Effector memory CD4-positive, alpha-beta T cell (primary cell): ENCODE measurements at regions not wholly inside any gene's neighbourhood (a gene's known extent, or its start where the extent isn't known, plus 50 kb on each side); places are given as distances from the start of the nearest gene placed in this dataset.

Source experiments
- DNase-seq, 3 donors: peaks; one replicate each; pipeline ENCODE4 v3.0.0-alpha.2; 2020
- H3K27ac ChIP-seq: 2 replicates; pipeline ENCODE4 v1.7.0; 2013; ENCODE audit warnings: mild to moderate bottlenecking, low read length, moderate library complexity; ENCODE audit not compliant: insufficient read depth, poor library complexity, severe bottlenecking
- H3K27me3 ChIP-seq: replicated peaks from 2 replicates; pipeline ENCODE4 v1.7.0; 2013; ENCODE audit warnings: mild to moderate bottlenecking, low read length; ENCODE audit not compliant: insufficient read depth, control insufficient read depth, poor library complexity, severe bottlenecking
- H3K36me3 ChIP-seq: 2 replicates; pipeline ENCODE4 v1.7.0; 2013; ENCODE audit warnings: mild to moderate bottlenecking, low read length, moderate library complexity; ENCODE audit not compliant: control insufficient read depth, insufficient read depth
- H3K4me1 ChIP-seq: 2 replicates; pipeline ENCODE4 v1.7.0; 2013; ENCODE audit warnings: low read length, mild to moderate bottlenecking; ENCODE audit not compliant: control insufficient read depth, insufficient read depth, poor library complexity, severe bottlenecking
- H3K4me3 ChIP-seq: 2 replicates; pipeline ENCODE4 v1.7.0; 2013; ENCODE audit warnings: low read length, low read depth, mild to moderate bottlenecking; ENCODE audit not compliant: insufficient read depth, poor library complexity, severe bottlenecking
- H3K9me3 ChIP-seq: 2 replicates; pipeline ENCODE4 v1.7.0; 2013; ENCODE audit warnings: mild to moderate bottlenecking, low read length, moderate library complexity; ENCODE audit not compliant: control insufficient read depth

DNA sequence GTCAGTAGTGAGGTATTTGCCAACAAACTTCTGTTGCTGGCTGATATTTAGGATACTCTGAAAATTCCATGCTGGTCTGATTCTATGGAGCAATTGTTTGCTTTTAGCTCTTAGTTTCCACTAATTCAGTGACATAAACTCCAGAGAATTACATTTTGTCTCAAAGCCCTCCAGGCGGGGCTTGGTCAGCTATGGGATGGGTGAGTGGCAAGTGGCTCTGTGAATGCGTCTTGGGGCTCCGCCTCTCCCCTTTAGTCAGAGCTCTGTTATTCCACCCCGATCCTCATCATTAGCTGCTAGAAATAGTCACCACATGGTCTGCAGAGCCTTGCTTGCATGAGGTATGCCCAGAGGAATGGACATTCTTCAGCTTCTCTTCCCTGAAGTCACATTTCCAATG lies 540.6 kb downstream of the QKI start:
- no peaks in the 10 kb centered on the region for H3K27me3 ChIP-seq
- no peaks in the 10 kb centered on the region for H3K9me3 ChIP-seq
- H3K4me3 ChIP-seq, result no peak overlapping the region
- H3K36me3 ChIP-seq, result no peaks in the 10 kb centered on the region
- no peak overlapping the region for H3K27ac ChIP-seq
- H3K4me1 ChIP-seq, result peaks cover 5% of the 10 kb centered on the region
- DNase-seq, result no peak

DNA sequence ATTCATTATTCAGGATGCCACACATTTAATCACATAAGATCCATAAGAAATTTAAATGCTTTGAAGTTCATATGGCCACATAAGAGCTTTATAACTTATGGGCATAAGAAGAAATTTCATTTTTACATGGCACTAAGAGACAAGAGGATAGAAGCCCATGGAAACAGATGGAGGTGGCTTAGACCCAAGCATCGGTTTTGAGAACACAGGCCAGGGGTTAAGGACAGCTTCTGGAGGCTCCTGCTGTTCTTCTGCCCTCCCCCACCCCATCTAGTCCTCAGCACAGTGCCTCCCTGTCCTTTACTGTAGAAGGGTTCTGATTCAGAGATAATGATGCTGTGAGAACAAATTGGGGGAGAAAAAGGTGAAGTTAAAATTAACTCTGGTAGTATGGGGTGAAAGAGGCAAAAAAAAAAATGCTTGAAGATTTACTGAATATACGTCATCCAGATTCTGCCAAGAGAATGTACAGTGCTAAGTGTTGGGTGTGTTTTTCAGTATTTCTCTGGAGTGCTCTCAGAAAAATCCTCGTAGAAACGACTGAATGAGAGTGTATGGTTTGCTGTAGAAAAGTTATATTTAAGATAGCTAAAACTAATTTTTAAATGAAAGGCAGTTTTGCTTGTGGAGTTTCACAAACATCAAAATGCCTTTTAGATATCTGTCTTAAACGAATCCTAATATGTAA lies 539.7 kb downstream of the QKI start:
- no peak for DNase-seq
- Histone ChIP-seq H3K27me3 (no peaks in the 10 kb centered on the region), H3K4me3 (no peak overlapping the region), H3K27ac (no peak overlapping the region), H3K9me3 (no peaks in the 10 kb centered on the region), H3K4me1 (peaks cover 5% of the 10 kb centered on the region), H3K36me3 (no peaks in the 10 kb centered on the region)

DNA sequence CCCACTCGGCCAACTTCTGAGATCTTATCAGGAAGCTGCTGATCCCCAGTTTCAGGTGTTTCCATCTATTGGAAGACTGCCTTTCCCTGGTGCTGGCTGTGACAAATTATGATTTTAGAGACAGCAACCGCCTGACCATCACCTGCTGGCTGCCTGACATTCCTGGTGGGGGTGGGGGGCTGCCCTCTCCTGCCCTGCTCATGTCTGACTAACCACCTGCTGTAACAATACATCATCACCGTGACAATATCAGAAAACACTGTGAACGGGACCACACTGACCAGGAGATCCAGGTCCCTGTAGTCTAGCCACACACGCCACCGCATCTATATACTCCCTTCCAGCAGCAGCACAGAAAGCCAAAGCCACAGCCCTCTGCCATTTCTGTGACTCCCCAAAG lies 537.5 kb downstream of the QKI start:
- no peak for DNase-seq

DNA sequence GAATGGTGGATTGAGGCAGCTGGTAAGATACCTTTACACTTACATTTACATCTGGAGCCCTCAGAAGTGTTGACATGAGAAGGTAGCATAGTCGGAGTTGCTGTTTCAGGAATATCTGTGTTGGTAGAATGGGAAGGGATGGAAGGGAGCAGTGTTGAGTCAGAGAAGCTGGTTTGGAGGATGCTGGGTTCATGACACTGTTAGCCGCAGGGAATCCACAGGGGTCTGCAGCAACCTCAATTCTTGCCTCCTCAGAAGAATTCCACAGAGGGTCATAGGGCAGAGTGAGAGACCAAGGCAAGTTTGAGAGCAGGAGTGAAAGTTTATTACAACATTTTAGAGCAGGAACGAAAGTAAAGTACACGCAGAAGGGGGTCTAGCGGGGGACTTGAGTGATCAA lies 536.8 kb downstream of the QKI start:
- no peaks in the 10 kb centered on the region for H3K27me3 ChIP-seq
- H3K27ac ChIP-seq, result no peak overlapping the region
- no peak for DNase-seq
- H3K4me3 ChIP-seq, result no peak overlapping the region
- H3K36me3 ChIP-seq, result no peaks in the 10 kb centered on the region
- peaks cover 1% of the 10 kb centered on the region for H3K4me1 ChIP-seq
- H3K9me3 ChIP-seq, result no peaks in the 10 kb centered on the region

More for the DNA sequence above, 537.5 kb downstream of the QKI start:
- H3K4me3 ChIP-seq, result no peak overlapping the region
- no peaks in the 10 kb centered on the region for H3K27me3 ChIP-seq
- H3K27ac ChIP-seq, result no peak overlapping the region
- H3K4me1 ChIP-seq, result peaks cover 5% of the 10 kb centered on the region
- no peaks in the 10 kb centered on the region for H3K36me3 ChIP-seq
- H3K9me3 ChIP-seq, result no peaks in the 10 kb centered on the region

DNA sequence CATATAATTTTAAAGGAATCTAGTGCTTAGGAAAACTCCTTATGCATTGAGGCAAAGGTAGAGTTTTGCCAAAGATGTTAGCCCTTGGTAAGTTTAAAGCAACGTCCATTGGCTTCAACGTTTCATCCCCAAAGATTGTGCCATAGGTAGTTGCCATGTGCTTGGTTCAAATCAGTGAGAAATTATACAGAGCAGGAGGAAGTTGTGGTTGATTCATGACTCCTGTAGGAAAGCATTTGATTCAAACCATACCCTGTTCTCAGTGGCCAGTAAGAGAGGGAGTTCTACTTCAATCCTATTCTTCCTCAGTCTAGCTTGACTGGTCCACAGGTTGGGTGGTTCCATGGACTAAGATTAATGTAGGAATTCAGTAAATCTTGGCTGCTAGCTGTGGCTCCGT lies 535.6 kb downstream of the QKI start:
- Histone ChIP-seq H3K36me3 (no peaks in the 10 kb centered on the region), H3K27me3 (no peaks in the 10 kb centered on the region), H3K4me1 (no peaks in the 10 kb centered on the region), H3K4me3 (no peak overlapping the region), H3K9me3 (no peaks in the 10 kb centered on the region), H3K27ac (no peak overlapping the region)
- DNase-seq, result no peak

DNA sequence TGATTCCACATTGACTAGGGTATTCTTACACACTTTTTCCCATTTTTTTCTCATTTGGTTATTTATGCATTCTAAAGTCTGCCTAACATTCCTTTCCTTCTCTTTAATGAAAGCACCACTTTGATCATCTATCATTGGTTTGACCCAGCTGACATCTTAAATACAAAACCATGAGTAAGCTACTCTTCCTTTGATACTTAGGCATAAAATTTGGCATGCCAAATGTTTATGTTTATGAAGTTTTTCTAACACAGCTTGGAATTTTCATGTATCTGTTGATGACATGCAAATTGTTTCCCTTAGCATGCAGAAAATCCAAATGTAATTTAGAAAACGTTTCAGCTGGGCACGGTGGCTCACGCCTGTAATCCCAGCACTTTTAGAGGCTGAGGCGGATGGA lies 534.9 kb downstream of the QKI start:
- no peak overlapping the region for H3K27ac ChIP-seq
- no peak overlapping the region for H3K4me3 ChIP-seq
- H3K9me3 ChIP-seq, result no peaks in the 10 kb centered on the region
- H3K27me3 ChIP-seq, result no peaks in the 10 kb centered on the region
- no peaks in the 10 kb centered on the region for H3K36me3 ChIP-seq
- DNase-seq, result no peak
- no peaks in the 10 kb centered on the region for H3K4me1 ChIP-seq

DNA sequence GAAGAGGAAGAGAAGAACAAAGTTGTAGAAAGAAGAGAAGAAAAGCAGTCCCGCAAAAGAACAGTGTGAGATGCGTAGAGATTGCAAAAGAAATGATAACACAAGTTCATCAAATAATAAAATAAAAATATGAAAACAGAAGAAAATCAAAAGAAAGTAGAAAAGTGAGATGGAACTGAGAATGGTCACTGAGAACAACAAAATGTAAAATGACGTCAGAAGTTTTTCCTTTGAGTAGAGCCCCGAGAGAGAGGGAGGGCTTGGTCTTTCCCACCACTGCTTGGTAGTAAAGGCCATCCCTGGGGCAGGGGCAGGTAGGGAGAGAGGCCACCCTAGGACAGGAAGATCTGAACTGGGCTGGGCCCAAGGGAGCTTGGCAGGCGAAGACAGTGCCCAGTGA lies 533.7 kb downstream of the QKI start:
- Histone ChIP-seq H3K9me3 (no peaks in the 10 kb centered on the region), H3K4me1 (no peaks in the 10 kb centered on the region), H3K27me3 (no peaks in the 10 kb centered on the region), H3K36me3 (no peaks in the 10 kb centered on the region), H3K27ac (no peak overlapping the region), H3K4me3 (no peak overlapping the region)
- no peak for DNase-seq

DNA sequence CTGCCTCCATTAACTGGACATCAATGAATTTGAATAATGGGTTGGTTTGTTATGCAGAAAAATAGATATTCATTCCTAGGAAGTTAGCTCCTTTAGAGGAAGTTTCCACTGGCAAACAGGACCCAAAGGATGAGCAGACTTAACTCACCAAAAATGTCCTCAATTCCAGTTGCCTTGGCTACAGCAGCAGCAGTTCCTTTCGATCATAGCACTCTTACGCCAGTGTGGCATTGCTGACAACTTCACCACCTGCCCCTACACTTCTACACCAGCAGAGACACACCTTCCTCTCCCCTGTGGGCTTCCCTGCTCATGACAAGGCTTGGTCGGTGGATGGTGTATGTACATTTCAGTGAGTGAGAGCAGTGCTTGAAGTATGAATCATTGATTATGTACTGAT lies 532.8 kb downstream of the QKI start:
- Histone ChIP-seq H3K4me3 (no peak overlapping the region), H3K27me3 (no peaks in the 10 kb centered on the region), H3K36me3 (no peaks in the 10 kb centered on the region), H3K4me1 (no peaks in the 10 kb centered on the region), H3K9me3 (no peaks in the 10 kb centered on the region), H3K27ac (no peak overlapping the region)
- DNase-seq, result no peak

DNA sequence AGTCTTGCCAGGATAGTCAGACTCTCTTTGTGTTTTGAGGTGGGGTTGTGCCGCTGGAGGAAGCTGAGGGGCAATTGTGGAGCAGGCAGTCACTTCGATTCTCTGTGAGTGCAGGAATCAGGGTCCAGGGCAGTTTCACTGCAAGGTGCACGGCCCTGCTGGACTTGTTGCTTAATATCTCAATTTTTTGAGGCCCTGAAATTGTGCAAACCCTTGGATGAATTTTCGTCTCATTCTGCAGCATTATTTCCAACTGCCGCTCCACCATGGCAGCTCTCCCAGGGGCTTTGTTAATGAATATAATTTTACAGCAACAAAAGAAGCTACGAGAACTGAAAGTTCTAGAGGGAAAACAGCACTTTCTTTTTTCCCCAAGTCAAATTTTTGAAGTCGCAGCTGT lies 531.9 kb downstream of the QKI start:
- H3K27me3 ChIP-seq, result no peaks in the 10 kb centered on the region
- no peak overlapping the region for H3K4me3 ChIP-seq
- no peaks in the 10 kb centered on the region for H3K9me3 ChIP-seq
- H3K27ac ChIP-seq, result no peak overlapping the region
- H3K4me1 ChIP-seq, result no peaks in the 10 kb centered on the region
- H3K36me3 ChIP-seq, result no peaks in the 10 kb centered on the region
- DNase-seq, result no peak

DNA sequence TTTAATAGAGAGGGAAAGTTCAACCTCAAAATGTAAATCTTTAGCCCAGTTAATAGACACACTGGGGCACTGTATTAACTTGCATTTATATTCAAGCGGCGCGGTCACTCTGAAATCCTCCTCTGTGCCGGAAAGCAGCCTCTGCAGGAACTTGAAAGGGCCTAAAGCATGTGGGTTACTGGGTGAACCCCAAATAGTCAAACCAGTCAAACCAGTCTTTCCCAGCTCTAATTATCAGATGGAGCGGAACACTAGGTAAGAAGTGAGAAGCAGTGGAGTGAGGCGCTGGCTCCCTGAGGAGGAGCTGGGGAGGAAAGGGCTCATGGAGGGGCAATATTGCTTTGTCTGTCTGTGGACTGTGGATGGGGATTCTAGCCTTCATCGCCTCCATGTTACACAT lies 531.3 kb downstream of the QKI start:
- Histone ChIP-seq H3K9me3 (no peaks in the 10 kb centered on the region), H3K4me3 (no peak overlapping the region), H3K27ac (no peak overlapping the region)

More for the DNA sequence above, 531.3 kb downstream of the QKI start:
- no peaks in the 10 kb centered on the region for H3K27me3 ChIP-seq
- H3K36me3 ChIP-seq, result no peaks in the 10 kb centered on the region
- DNase-seq, result no peak
- no peaks in the 10 kb centered on the region for H3K4me1 ChIP-seq
